RPMI8226 (cell line): ENCODE measurements at regions not wholly inside any gene's neighbourhood (a gene's known extent, or its start where the extent isn't known, plus 50 kb on each side); places are given as distances from the start of the nearest gene placed in this dataset.
A peak's percentile ranks its signal among the peaks of the same experiment; 100 is the strongest.
"Not testable (repeated sequence)": the region's sequence is repeated elsewhere in the genome, so short reads cannot be mapped to it uniquely, and the experiment has no call there.

Source experiments
- DNase-seq: peaks from one replicate; pipeline ENCODE4 v3.0.0-alpha.2; 2015

DNA sequence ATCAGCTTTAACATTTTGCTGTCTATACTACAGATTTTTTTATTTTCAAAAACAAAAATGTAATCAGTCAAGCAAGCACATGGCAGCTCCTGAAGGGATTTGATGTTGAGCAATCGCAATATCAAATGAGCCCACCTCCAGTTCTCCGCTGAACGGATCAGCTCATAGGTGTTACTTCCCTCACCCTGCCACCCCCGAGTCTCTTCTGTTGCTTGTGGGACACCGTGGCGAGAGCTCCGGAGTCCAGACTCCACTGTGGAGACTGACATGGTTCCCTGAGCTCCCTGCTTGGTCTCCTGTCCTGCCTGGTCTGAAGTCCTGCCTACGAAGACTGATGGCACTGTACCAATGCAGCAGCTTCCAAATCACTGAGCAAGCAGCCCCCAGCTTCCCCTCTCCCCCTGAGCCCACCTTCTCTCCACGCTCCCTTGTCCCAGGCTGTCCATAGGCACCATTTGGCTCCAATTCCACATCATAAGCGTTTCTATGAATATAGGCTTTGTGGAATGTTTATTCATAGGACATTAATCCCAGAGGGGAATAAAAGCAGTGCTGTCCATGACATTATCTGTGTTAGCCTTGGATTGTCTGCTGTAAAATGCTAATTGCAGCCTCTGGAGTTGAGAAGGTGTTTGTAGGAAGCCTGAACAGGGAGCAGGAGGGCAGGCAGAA, 162.2 kb downstream of the LY86 start:
- DNase-seq: no peak

DNA sequence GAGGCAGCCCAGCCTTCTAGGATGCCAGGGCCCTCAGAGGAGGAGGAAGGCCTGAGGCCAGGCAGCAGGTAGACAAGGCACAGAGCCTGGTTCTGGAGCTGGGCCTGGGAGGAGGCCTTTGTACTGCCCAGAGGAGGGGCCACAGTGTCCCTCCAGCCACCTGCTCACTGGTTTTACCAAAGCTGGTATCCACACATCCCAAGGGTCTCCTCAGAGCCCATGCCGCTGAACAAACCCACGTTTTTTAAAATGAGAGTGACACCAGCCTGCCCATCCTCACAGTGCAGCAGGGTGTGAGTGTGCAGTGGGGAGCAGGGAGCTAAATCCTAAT, 162.7 kb downstream of the LY86 start:
- no peak for DNase-seq

DNA sequence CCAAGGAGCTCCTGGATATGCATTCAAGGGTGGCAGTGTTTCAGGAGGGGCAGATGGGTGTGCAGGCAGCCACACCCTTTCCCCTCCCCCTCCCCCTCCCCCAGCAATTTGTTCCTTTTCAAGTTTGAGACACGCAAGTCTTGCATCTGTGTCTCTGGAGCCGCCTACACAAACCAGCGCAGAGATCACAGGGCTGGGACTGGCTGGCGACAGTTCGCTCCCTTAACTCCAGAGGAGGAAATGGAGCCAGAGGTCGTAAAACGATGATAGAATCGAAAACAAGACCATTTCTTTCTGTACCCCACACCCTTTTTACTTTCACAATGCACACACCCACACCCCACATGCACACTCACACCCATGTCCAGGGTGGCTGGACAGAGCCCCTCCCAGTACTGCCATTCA, 163.1 kb downstream of the LY86 start:
- no peak for DNase-seq

DNA sequence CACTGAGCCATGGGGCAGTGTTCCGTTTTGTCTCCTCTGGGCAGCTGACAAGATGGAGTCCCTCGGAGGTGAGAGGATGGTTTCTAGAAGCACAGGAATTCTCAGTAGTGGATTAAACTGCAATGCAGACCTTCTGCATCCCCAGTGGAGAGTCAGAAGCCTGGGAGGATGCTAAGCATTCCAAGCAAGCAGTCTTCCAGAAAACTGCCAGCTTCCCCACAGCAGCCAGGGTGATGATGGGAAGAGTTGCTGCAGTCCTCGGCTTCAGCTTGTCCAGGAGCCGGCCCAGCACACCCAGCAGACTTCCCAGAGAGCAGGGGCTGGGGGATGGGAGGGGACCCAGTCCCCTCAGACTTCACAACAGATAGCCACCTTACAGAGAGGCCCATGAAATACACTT, 163.6 kb downstream of the LY86 start:
- DNase-seq: no peak

DNA sequence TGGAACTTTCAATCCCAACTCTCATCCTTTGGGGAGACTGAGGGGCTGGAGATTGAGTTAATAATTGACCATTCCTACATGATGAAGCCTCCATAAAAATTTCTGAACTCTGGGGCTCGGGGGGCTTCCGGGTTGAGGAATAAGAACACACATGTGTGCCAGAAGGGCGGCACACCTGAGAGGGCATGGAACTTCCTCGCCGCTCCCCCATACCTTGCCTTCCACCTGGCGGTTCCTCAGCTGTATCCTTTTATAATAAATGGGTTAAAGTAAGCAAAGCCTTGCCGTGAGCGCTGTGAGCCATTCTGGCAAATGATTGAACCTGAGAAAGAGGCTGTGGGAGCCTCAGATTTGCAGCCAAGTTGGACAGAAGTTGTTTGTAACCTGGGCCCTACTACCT, 164.8 kb downstream of the LY86 start:
- no peak for DNase-seq

DNA sequence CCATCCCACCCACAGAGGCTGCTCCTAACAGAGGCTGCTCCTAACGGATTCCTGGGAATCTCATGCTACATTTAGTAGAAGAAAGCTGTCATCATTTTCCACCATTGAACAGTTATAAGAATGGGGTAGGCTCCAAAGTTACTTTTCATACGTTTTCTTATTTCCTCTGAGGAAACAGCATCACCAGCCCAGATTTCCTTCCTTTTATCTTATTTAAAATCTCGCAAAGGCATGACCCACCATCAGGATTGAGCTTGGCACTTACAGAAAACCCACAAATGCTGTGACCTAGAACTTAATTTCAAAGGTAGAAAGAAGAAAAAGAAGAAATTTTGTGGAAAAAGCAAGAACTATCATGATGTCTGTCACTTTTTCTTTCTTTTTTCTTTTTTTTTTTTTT, 168.0 kb downstream of the LY86 start:
- no peak for DNase-seq

DNA sequence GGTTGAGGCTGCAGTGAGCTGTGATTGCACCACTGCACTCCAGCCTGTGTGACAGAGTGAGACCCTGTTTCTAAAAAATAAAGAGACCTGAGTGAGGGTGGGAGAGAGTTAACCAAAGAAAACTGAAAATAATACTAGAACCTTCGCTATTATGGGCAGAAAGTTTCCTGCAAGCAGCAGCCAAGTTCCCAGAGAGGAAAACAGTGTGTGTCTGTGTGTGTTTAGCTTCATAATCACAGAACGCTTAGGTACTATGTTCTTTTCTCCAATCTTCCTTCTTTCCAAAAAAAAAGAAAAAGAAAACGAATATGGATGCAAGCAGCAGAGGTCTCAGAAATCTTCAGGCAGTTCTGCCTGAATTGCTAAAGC, 170.0 kb downstream of the LY86 start:
- DNase-seq: no peak

DNA sequence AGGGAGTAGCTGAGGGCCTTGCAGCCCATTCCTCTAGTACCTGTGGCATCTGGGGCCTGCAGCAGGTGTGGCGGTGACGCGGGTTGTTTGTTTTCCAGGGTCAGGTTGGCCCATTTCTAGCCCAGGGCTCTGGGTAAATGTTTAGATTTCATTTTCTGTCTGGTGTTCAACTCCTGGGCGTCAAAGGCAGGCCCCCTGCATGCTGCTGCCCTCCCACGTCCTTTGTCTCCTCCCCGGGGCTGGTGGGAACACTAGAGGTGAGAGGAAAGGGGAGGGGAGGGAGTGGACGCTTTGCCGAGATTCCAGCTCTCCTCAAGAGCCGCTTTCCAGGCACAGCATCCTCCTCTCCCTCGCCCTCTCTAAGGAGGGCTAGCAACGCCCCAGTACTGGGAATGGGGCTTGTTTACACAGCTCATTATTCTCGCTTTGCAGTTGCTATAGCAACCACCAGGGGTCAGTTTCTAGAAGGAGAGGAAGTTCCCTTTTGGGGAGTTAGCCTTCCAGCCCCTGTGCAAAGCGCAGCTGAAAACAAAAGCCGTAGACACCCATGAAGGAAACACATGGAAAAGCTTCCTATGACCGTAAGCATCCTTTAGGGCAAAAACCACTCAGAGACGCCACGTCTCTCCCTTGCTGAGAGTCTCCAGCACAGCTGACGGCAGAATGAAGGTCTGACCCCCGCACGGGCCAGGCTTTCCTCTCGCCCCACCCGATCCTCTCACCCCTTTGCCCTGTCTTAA, 170.6 kb downstream of the LY86 start:
- DNase-seq: peak; percentile 89

DNA sequence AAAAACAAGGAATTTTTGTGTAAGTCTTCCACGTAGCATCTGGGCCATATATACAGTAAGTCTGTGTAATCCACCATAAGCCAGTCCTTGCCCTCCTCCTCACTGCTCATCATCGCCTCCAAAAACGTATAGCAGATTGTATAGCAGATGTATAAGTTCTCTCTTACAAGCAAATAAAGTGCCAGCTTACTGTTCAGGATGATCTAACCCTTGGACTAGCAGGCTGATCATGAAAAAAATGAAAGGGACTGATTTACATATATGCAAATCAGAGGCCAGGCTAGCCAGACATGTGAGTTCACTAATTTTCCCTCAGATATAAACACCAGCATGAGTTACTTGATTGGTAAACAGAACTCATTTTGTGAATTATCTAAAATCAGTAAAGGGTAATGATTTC, 171.5 kb downstream of the LY86 start:
- DNase-seq: no peak

DNA sequence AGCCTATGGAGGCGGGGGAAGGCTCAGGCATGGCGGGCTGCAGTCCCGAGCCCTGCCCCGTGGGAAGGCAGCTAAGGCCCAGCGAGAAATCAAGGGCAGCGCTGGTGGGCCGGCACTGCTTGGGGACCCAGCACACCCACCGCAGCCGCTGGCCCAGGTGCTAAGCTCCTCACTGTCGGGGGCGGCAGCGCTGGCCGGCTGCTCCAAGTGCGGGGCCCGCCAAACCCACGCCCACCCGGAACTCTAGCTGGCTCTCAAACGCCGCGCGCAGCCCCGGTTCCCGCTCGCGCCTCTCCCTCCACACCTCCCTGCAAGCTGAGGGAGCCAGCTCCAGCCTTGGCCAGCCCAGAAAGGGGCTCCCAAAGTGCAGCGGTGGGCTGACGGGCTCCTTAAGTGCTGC, 174.0 kb downstream of the LY86 start:
- not testable (repeated sequence) for DNase-seq

DNA sequence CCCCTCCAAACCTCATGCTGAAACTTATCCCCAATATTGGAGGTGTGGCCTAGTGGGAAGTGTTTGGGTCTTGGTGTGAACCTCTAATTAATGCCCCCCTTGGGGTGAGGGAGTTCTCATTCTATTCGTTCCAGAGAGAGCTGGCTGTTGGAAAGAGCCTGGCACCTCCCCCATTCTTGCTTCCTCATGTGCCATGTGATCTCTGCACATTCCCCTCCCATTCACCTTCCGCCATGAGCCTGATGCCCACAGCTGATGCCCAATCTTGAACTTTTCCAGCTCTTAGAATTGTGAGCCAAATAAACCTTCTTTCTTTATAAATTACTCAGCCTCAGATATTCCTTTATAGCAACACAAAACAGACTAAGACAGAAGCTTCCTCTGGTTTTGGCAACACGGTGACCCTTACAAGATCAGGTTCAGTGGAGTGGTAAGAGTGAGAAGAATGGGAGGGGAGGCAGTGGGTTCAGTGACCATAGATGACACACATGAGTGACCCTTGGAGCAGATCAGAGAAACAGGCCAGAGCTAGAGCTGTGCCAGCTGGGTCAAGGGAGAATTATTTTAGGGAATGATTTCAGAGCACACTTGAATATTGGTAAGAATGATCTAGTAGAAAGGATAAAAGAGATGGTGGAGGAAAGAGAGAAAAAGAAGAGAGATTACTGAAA, 176.4 kb downstream of the LY86 start:
- DNase-seq: no peak

DNA sequence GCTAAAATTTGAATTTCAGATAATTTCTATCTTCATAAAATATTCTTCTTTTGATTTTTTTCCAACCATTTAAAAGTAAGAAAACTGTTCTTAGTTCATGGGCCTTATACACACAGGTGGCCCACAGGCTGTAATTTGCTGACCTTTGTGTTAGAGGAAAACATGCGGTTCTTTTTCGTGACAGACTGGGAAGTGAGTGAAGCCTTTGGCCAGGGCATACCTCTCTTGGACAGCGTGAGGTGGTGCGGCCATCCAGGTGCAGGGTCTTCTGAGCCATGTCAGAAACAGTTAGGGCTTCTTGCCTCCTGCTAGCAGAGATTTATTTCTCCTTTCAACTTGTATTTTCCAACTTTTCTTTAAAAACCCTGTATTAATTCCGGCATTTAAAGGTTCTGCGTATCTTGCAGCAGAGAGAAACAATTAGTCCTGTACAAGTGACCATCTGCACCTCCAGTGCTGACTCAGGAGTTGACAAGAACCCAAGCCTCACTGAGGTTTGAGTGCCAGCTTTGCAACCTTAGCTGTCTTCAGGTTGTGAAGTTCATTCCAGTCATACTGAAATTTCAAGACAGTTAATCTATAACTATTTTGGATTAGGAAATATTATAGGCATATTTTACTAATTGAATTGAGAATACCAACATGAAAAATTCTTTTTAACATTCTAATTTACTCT, 177.8 kb downstream of the LY86 start:
- DNase-seq: peak; percentile 97

DNA sequence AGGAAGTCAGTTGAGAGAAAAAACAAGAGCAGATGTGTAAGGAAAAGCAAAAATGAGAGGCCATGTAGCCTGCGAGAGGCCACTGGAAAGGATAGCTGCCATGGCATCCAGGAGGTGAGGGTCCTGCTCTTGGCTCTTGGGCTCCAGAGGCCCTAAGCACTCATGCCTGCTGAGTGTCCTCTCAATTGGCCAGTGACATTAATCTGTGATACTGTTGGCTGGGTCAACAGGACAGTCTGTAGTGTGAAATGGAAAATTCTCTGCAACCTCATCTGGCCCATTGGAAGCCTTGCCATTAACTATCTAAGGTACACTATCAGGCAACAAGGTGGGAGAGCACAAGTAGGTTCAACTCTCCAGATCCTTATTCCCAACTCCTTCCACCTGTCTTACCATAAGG, 180.9 kb downstream of the LY86 start:
- DNase-seq: no peak

DNA sequence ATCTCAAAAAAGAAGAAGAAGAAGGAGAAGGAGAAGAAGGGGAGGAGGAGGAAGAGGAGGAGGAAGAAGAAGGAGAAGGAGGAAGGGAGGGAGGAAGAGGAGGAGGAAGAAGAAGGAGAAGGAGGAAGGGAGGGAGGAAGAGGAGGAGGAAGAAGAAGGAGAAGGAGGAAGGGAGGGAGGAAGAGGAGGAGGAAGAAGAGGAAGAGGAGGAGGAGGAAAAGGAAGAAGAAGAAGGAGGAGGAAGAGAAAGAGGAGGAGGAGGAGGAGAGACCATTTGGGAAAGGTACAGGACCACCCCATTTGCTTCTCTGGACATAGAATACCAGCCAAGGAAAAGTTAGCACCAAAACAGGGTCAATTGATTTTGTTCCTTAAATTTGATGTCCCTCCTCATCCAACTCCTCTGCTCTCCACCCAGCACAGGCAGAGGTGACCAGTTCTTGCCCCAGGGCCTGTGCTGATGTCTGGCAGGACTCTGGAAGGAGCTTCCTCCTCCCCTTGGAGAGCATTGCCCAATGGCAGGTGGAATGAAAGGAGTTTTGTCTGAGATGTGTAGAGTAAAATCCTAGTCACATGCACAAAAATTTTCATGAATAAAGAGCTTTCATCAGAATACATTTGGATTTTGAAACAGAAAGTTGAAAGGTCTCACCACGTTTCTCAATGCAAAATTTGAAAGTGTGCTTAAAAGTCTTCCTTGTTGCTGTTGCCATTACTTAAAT, 182.9 kb downstream of the LY86 start:
- DNase-seq: no peak

DNA sequence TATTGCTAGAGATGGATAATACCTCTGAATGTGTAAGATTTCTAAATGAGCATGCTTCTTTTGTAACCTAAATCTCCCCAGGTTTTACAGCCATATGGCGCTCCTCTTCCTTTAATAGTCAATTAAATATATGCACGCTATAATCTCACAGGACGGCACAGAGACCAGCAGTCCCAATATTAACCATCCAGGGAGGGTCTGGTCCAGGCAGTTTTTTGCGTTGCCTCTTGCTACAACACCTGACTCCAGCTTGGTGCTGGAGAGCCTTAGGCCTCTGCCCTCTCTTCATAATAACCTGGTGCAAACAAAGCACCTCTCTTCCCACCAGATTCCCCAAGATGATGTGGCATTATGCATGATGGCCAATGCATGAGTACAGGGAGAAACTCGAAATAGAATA, 183.4 kb downstream of the LY86 start:
- no peak for DNase-seq

DNA sequence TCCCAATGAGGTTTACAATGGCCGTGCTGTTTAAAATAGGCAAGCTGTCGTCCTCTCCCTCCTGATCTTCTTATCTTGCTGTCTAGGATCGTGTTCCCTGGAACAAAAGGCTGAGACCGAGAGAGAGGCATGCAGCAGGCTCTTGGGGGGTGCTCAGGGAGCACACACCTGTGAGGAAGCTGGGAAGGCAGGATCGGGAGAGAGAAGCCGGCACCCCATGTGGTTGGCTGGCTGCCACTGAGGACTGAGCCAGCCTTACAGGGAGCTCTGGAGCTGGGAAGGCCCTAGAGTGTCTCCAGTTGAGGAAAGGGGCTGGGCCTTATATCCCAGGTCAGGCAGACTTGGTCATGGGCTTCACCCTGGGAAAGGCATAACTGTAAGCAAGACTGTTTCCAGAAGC, 184.2 kb downstream of the LY86 start:
- no peak for DNase-seq

DNA sequence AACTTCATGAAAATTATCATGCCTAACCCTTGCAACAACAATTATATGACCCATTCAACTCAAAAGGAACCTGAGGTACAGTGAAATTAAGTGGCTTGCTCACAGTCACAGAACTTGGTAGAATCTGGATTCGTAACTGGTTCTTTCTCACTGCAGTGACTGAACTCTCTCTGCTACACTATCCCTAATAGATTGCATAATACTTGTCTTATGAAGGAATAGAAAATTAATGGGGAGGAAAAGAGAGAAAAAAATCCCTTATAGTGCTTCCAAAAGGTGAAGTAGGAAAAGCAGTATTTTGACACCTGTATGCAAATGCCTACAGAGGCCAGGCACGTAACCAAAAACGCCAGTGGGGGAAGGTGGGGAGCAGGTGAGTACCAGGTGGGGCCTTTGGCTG, 186.6 kb downstream of the LY86 start:
- no peak for DNase-seq

DNA sequence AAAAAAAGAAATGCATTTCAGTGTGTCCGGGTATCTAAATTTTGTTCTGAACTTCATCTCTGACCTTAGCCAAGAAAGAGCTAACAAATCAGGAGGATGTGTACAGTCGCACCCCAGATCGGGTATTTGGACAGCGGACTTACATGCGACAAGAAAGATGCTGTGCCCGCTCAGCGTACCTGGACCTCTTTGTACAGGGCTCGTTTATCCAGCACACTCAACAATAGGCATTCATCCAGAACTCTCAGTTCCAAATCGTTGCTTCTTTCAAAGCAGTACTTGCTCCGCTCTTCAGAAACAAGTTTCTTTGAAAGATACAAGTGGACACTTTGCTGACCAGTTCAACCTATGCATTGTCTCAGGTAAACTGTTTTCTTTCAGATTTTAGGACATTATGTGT, 191.7 kb downstream of the LY86 start:
- no peak for DNase-seq

DNA sequence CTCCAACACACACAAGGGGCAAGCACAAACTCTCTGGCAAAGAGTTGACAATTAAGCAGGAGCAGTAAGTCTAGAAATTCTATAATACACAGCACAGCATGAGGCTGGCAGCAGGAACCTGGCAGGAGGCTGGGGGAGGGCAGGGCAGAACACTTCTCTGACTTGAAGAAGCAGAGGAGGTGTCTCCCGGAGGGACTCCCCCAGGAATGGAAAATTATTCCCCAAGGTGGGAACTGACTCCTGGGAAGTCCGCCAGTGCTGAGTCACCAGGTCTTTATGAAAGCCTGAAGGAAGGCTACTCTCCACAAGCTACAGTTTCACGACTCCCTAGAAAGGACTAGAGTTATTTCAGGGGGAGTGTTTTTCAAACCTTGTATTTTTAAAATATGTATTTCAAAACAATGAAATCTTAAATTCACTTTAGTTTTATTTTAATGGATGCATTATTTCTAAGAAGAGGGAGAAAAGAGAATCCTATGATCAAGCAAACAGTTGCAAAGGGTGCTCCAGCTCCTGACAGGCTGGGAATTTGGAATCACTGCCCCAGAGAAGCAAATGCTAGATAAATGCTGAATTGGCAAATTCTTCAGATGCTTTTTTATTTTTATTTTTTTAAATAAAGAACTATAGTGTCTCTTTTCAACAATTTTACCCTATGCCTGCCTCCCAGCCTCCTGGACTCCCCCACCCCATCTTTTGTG, 192.8 kb downstream of the LY86 start:
- no peak for DNase-seq

DNA sequence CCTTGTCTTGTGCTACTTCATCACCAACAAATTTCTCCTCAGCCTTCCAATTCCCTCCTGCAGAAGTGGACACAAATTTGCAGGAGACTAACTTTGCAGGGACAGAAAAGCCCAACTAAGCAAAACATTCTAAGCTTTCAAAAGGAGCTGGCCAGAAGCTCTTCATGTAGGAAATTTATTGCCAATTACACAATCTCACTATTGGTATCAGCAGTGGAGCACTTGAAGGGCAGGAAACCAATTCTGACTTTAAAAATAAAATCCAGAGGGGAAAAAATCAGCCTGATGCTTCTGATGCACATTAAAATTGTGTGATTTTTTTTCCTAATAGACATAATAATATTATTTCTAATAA, 193.3 kb downstream of the LY86 start:
- DNase-seq: no peak

DNA sequence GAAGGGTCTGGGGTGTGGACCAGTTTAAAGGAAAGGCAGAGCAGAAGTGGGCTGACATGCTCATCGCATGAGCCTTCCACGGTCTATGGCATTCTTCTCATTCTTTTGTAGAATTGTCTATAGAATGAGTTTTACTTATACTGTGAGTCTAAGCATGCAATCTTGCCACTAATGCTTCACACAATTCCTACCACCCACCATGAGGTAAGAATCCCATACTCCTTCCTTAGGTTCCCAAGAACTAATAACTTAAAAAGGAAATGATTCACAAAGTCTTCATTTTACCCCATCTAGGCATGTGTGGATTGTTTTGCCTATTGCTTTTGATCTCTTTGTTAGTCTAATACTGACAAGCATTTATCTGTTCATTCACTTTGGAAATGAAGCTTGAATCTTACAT, 195.2 kb downstream of the LY86 start:
- no peak for DNase-seq

DNA sequence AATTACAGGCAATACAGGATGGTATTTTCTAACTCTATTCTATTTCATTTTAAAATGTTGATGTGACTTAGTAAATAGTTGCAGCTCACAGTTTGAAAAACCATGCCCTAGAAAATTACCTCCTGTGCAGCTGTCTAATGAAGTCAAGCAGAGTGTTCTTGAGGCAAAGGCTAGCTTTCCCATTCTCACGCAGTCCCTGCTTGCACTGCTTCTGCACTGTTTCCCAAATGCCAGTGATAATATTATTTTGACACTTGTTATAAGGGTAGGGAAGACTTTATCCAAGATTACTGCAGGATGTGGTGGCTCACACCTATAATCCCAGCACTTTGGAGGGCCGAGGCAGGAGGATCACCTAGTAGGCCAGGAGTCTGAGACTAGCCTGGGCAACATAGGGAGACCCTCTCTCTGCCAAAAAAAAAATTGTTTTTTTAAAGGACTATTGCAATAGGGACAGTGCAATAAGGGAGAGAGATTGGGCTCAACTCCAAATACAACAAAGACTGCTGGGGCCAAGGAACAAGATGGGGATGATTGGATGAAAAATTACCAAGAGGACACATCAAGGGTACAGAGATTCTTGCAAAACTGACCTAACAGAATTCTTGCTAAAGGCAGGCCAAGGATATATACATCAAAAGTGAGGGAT, 196.1 kb downstream of the LY86 start:
- DNase-seq: no peak
